HEK293T (cell line): ENCODE measurements at regions not wholly inside any gene's neighbourhood (a gene's known extent, or its start where the extent isn't known, plus 50 kb on each side); places are given as distances from the start of the nearest gene placed in this dataset.
A peak's percentile ranks its signal among the peaks of the same experiment; 100 is the strongest.

Experiments
- CTCF ChIA-PET: fragments of 350-600 bp; formaldehyde crosslinking; extraction: SDS; loops from one replicate; lab custom pipeline; 2021; ENCODE audit warnings: antibody characterized with exemption, inconsistent platforms; lab: Yijun Ruan, JAX
- POLR2A ChIA-PET: fragments of 350-600 bp; formaldehyde crosslinking; extraction: SDS; loops from one replicate; lab custom pipeline; 2020; ENCODE audit warnings: antibody characterized with exemption, inconsistent platforms; lab: Yijun Ruan, JAX
- DNase-seq: peaks from one replicate; pipeline ENCODE4 v3.0.0; 2012; ENCODE audit warnings: mixed read lengths; ENCODE audit errors: extremely low spot score
- ARNT ChIP-seq: fragments of 450-650 bp; IDR thresholded peaks from 2 replicates; pipeline ENCODE4 v1.6.1; 2017; ENCODE audit warnings: mild to moderate bottlenecking
- BHLHE40 ChIP-seq: fragments of 450-650 bp; IDR thresholded peaks from 2 replicates; pipeline ENCODE4 v1.6.1; 2016; ENCODE audit warnings: mild to moderate bottlenecking, moderate library complexity, borderline replicate concordance
- CTBP1 ChIP-seq: fragments of 450-650 bp; IDR thresholded peaks from 2 replicates; pipeline ENCODE4 v1.6.1; 2016; ENCODE audit warnings: borderline replicate concordance
- ELF4 ChIP-seq: fragments of 450-650 bp; IDR thresholded peaks from 2 replicates; pipeline ENCODE4 v1.6.1; 2017; ENCODE audit warnings: antibody characterized with exemption
- FOXA1 ChIP-seq: fragments of 450-650 bp; IDR thresholded peaks from 2 replicates; pipeline ENCODE4 v1.6.1; 2016; ENCODE audit warnings: mild to moderate bottlenecking
- FOXK2 ChIP-seq: fragments of 450-650 bp; IDR thresholded peaks from 2 replicates; pipeline ENCODE4 v1.6.1; 2016; ENCODE audit warnings: mild to moderate bottlenecking
- FOXM1 ChIP-seq: fragments of 450-650 bp; IDR thresholded peaks from 2 replicates; pipeline ENCODE4 v1.6.1; 2017; ENCODE audit warnings: mild to moderate bottlenecking, borderline replicate concordance
- HDGF ChIP-seq: fragments of 450-650 bp; IDR thresholded peaks from 2 replicates; pipeline ENCODE4 v1.6.1; 2017; ENCODE audit warnings: antibody characterized with exemption, borderline replicate concordance
- L3MBTL2 ChIP-seq: fragments of 450-650 bp; conservative IDR thresholded peaks from 2 replicates; pipeline ENCODE4 v1.6.1; 2016; ENCODE audit warnings: mild to moderate bottlenecking
- LEF1 ChIP-seq: fragments of 450-650 bp; IDR thresholded peaks from 2 replicates; pipeline ENCODE4 v1.6.1; 2017; ENCODE audit warnings: mild to moderate bottlenecking, borderline replicate concordance
- NFRKB ChIP-seq: fragments of 450-650 bp; IDR thresholded peaks from 2 replicates; pipeline ENCODE4 v1.6.1; 2016; ENCODE audit warnings: mild to moderate bottlenecking, moderate library complexity
- SP1 ChIP-seq: fragments of 450-650 bp; IDR thresholded peaks from 2 replicates; pipeline ENCODE4 v1.6.1; 2017
- SUZ12 ChIP-seq: fragments of 450-650 bp; IDR thresholded peaks from 2 replicates; pipeline ENCODE4 v1.6.1; 2016; ENCODE audit warnings: mild to moderate bottlenecking
- TARDBP ChIP-seq: fragments of 450-650 bp; IDR thresholded peaks from 2 replicates; pipeline ENCODE4 v1.6.1; 2016
- ZNF384 ChIP-seq: fragments of 450-650 bp; IDR thresholded peaks from 2 replicates; pipeline ENCODE4 v1.6.1; 2016
- TF ChIP-seq, protein P1 (sequence below): fragments of 450-650 bp; IDR thresholded peaks from 2 replicates; pipeline ENCODE4 v1.6.1; 2016

GRCh38 chr4:53804719-53805118 lies 213.4 kb upstream of the LNX1 start:
- peak; percentile 39 for DNase-seq
- POLR2A ChIA-PET: no interaction called here
- TF ChIP-seq HDGF (no peak), ELF4 (no peak), FOXA1 (no peak), LEF1 (no peak), L3MBTL2 (no peak), SUZ12 (no peak), CTBP1 (no peak), FOXM1 (no peak), FOXK2 (no peak)
- TF ChIP-seq, protein P1, sequence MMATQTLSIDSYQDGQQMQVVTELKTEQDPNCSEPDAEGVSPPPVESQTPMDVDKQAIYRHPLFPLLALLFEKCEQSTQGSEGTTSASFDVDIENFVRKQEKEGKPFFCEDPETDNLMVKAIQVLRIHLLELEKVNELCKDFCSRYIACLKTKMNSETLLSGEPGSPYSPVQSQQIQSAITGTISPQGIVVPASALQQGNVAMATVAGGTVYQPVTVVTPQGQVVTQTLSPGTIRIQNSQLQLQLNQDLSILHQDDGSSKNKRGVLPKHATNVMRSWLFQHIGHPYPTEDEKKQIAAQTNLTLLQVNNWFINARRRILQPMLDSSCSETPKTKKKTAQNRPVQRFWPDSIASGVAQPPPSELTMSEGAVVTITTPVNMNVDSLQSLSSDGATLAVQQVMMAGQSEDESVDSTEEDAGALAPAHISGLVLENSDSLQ: no peak
- CTCF ChIA-PET: interaction anchor here (0.8 to 2.0 kb wide), 4 partner anchors 10 to 98 kb away, joined by 4 to 7 read pairs (median 4); no protein-coding TSS in a partner anchor

DNA sequence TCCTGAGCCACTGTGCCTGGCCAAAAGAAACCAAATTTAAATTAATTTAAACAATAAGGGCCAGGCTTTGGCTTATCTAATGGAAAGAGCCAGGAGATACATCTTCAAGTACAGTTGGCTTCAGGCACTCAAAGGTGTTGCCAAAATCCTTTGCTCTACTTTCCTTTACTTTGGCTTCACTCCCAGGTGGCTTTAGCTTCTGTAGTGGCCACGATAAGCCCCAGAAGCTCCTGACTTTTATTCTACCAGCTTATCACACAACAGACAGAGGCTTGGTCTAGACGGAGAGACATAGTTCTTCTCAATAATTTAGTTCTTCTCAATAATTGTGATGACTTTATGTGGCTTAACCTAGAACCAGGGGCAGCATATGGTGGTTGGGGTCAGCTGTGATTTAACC lies 211.2 kb upstream of the LNX1 start:
- POLR2A ChIA-PET: no interaction called here
- DNase-seq: no peak
- TF ChIP-seq FOXK2 (no peak), ELF4 (no peak), BHLHE40 (no peak), FOXA1 (no peak), LEF1 (no peak), HDGF (no peak), NFRKB (no peak), L3MBTL2 (no peak)
- CTCF ChIA-PET: no interaction called here

- CTCF ChIA-PET: interaction anchor here (0.7 kb wide), 1 partner anchor 15 kb away, joined by 3 read pairs; no protein-coding TSS in a partner anchor
- DNase-seq: no peak
- no peak for TF ChIP-seq ARNT
- POLR2A ChIA-PET: no interaction called here
Observed at GRCh38 chr4:53801373-53801772, 210.1 kb upstream of the LNX1 start.

DNA sequence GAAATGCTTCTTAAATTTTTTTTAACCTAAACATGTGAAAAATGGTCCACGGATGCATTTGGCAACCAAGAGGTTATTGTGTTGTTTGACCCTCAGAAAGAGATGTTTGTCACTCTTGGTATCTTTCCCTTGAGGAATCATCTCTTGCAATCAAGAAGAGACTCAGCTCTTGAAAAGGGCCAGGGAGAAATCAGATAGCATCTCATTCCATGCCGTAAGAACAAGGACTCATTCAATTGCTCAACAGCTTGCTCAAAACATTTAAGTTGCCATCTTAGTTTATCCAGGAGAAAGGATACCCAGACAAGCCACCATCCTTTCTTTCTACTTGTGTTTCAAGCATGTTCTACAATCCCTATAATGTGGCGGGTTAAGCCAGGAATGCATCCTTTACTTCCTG lies 209.5 kb upstream of the LNX1 start:
- ChIA-PET POLR2A (no interaction called here), CTCF (no interaction called here)
- DNase-seq: no peak
- TF ChIP-seq FOXA1 (no peak), NFRKB (no peak), BHLHE40 (no peak), ELF4 (no peak)

GRCh38 chr4:53793096-53793495 lies 201.8 kb upstream of the LNX1 start:
- POLR2A ChIA-PET: no interaction called here
- CTCF ChIA-PET: no interaction called here
- no peak for DNase-seq
- no peak for TF ChIP-seq ZNF384
- no peak for TF ChIP-seq BHLHE40
- TF ChIP-seq NFRKB: no peak
- no peak for TF ChIP-seq HDGF
- TF ChIP-seq FOXA1: no peak
- no peak for TF ChIP-seq SUZ12
- TF ChIP-seq SP1: no peak
- TF ChIP-seq ARNT: no peak
- TF ChIP-seq L3MBTL2: no peak
- no peak for TF ChIP-seq LEF1

DNA sequence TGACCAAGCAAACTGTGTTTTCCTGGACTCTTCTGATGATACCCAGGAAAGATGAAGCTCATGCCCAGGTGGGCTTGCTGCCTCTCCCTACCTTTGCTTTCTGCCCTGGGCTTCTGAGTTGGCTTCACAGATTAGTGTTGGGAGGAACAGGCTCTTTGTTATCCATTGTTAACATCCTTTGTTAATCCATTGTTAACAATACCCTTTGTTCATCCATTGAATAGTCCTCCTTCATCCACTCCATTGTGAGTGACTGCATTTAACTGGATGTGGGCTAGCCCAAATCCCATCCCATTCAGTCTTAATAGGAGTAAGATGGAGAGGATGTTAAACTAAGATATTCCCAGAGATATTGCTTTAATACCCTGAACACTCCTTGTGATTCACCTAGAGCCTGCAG lies 199.0 kb upstream of the LNX1 start:
- CTCF ChIA-PET: no interaction called here
- DNase-seq: no peak
- POLR2A ChIA-PET: no interaction called here
- TF ChIP-seq SUZ12 (no peak), BHLHE40 (no peak), ZNF384 (no peak), CTBP1 (no peak)

GRCh38 chr4:53788621-53789020 lies 197.3 kb upstream of the LNX1 start:
- no peak for DNase-seq
- ChIA-PET CTCF (no interaction called here), POLR2A (no interaction called here)
- TF ChIP-seq FOXK2 (no peak), SUZ12 (no peak), CTBP1 (no peak), L3MBTL2 (no peak), FOXA1 (no peak), BHLHE40 (no peak), TARDBP (no peak), NFRKB (no peak), FOXM1 (no peak), ZNF384 (no peak), HDGF (no peak), LEF1 (no peak), ELF4 (no peak), SP1 (no peak), ARNT (no peak)
- TF ChIP-seq, protein P1: no peak

DNA sequence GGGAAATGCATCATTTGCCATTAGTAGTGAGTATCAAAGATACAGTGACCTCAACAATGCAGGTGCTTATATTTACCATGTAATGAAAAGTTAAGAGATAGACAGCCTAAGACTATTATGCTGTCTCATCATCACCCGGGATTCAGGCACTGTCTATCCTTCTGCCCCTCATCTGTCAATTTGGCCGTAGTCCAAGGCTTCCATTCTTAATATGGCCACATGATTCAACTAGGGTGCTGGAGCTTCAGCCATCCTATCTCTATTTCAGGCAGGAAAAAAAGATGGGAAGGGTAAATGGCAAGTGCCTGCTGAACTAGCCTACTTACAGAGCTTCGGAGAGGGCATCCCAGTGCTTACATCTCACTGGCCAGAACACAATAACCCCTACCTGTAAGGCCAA lies 196.7 kb upstream of the LNX1 start:
- POLR2A ChIA-PET: no interaction called here

More for the DNA sequence above, 196.7 kb upstream of the LNX1 start:
- CTCF ChIA-PET: no interaction called here
- DNase-seq: no peak
- TF ChIP-seq ELF4 (no peak), LEF1 (no peak), NFRKB (no peak), ZNF384 (no peak), FOXA1 (no peak), CTBP1 (no peak), TARDBP (no peak), BHLHE40 (no peak), FOXK2 (no peak), HDGF (no peak), L3MBTL2 (no peak), SP1 (no peak), SUZ12 (no peak), ARNT (no peak), FOXM1 (no peak)
- TF ChIP-seq, protein P1: no peak
